Ishikawa (cell line): ENCODE measurements at regions not wholly inside any gene's neighbourhood (a gene's known extent, or its start where the extent isn't known, plus 50 kb on each side); places are given as distances from the start of the nearest gene placed in this dataset.

Experiments
- CEBPB ChIP-seq: IDR thresholded peaks from 2 replicates; pipeline ENCODE4 v1.6.1; 2012
- CREB1 ChIP-seq: IDR thresholded peaks from 2 replicates; pipeline ENCODE4 v1.6.1; 2012; ENCODE audit warnings: low read depth
- EGR1 ChIP-seq: IDR thresholded peaks from 2 replicates; pipeline ENCODE4 v1.6.1; 2012
- EP300 ChIP-seq: IDR thresholded peaks from 2 replicates; pipeline ENCODE4 v1.6.1; 2012; ENCODE audit warnings: borderline replicate concordance
- FOXM1 ChIP-seq: IDR thresholded peaks from 2 replicates; pipeline ENCODE4 v1.6.1; 2012; ENCODE audit warnings: low read depth, borderline replicate concordance
- MAX ChIP-seq: IDR thresholded peaks from 2 replicates; pipeline ENCODE4 v1.6.1; 2012
- NFIC ChIP-seq: IDR thresholded peaks from 2 replicates; pipeline ENCODE4 v1.6.1; 2012
- RAD21 ChIP-seq: IDR thresholded peaks from 2 replicates; pipeline ENCODE4 v1.6.1; 2012; ENCODE audit warnings: low read depth
- REST ChIP-seq: IDR thresholded peaks from 2 replicates; pipeline ENCODE4 v1.6.1; 2012; ENCODE audit warnings: low read depth, mild to moderate bottlenecking
- TAF1 ChIP-seq: IDR thresholded peaks from 2 replicates; pipeline ENCODE4 v1.6.1; 2012; ENCODE audit warnings: low read depth, mild to moderate bottlenecking
- TCF12 ChIP-seq: IDR thresholded peaks from 2 replicates; pipeline ENCODE4 v1.6.1; 2012; ENCODE audit warnings: low read depth
- TEAD4 ChIP-seq: IDR thresholded peaks from 2 replicates; pipeline ENCODE4 v1.6.1; 2012
- USF1 ChIP-seq: IDR thresholded peaks from 2 replicates; pipeline ENCODE4 v1.6.1; 2012
- YY1 ChIP-seq: IDR thresholded peaks from 2 replicates; pipeline ENCODE4 v1.6.1; 2012; ENCODE audit warnings: low read depth
- ZBTB7A ChIP-seq: IDR thresholded peaks from 2 replicates; pipeline ENCODE4 v1.6.1; 2012; ENCODE audit warnings: low read depth

- no peak for TF ChIP-seq RAD21
Measured at GRCh38 chr22:47423861-47424820, 661.7 kb downstream of the TBC1D22A start.

GRCh38 chr22:47423266-47423665 is 660.8 kb downstream of the TBC1D22A start:
- TF ChIP-seq RAD21 (no peak), YY1 (no peak), TAF1 (no peak), USF1 (no peak), ZBTB7A (no peak), FOXM1 (no peak), CREB1 (no peak), TEAD4 (no peak), EP300 (no peak)

- TF ChIP-seq REST (no peak), TCF12 (no peak), TAF1 (no peak), USF1 (no peak), CREB1 (no peak), FOXM1 (no peak), ZBTB7A (no peak), TEAD4 (no peak), YY1 (no peak)
Measured at GRCh38 chr22:47422736-47423135, 660.3 kb downstream of the TBC1D22A start.

- TF ChIP-seq TAF1 (no peak), CEBPB (no peak), REST (no peak)
Measured at GRCh38 chr22:47421846-47422245, 659.4 kb downstream of the TBC1D22A start.

GRCh38 chr22:47420211-47420610 is 657.8 kb downstream of the TBC1D22A start:
- TF ChIP-seq RAD21 (no peak), YY1 (no peak), TEAD4 (no peak), EP300 (no peak), CEBPB (no peak), CREB1 (no peak), USF1 (no peak), TAF1 (no peak), ZBTB7A (no peak), NFIC (no peak), FOXM1 (no peak), TCF12 (no peak), REST (no peak), MAX (no peak), EGR1 (no peak)
